Dendritic cell treated with granulocyte-macrophage colony-stimulating factor and Interleukin-4, amounts not matched to agents 40 ng/mL and 50 ng/mL, for 4 days (primary cell): ENCODE measurements at regions not wholly inside any gene's neighbourhood (a gene's known extent, or its start where the extent isn't known, plus 50 kb on each side); places are given as distances from the start of the nearest gene placed in this dataset.

ENCODE experiments used
- H3K27ac Mint-ChIP-seq: one replicate; pipeline ENCODE4 v1.8.0; 2022; ENCODE audit warnings: mild to moderate bottlenecking, mixed read lengths
- H3K27me3 Mint-ChIP-seq: one replicate; pipeline ENCODE4 v1.8.0; 2022; ENCODE audit warnings: mild to moderate bottlenecking, mixed read lengths
- H3K36me3 Mint-ChIP-seq: one replicate; pipeline ENCODE4 v1.8.0; 2022; ENCODE audit warnings: low read depth, mixed read lengths
- H3K4me1 Mint-ChIP-seq: one replicate; pipeline ENCODE4 v1.8.0; 2022; ENCODE audit warnings: low read depth, mixed read lengths
- H3K4me3 Mint-ChIP-seq: one replicate; pipeline ENCODE4 v1.8.0; 2022; ENCODE audit warnings: mild to moderate bottlenecking, moderate library complexity, mixed read lengths
- H3K9me3 Mint-ChIP-seq: one replicate; pipeline ENCODE4 v1.8.0; 2022; ENCODE audit warnings: mixed read lengths
- intact Hi-C: fragments of 100-400 bp; cut with micrococcal nuclease; formaldehyde crosslinking; loops from one replicate; pipeline ENCODE4 v1.15.0; 2022

DNA sequence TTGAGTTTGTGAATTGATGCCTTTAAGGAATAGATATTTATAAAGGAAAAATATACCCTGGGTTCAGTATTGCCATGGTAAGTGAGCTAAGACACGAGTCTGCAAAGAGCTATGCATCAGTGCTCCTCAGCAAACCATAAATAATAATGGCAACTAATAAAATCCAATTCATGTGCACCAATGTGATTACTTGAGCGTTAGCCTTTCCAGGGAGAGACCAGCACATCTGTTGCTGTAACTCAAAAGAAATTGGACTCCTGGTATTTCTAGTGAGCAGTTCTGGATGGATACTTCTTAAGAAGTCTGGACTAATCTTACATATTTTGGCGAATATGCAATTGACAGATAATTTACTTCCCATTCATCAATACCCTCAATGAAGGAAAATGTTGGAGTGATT is 373.3 kb downstream of the ARHGEF28 start:
- H3K9me3 Mint-ChIP-seq: no peaks in the 10 kb centered on the region
- no peaks in the 10 kb centered on the region for H3K4me1 Mint-ChIP-seq
- H3K36me3 Mint-ChIP-seq: no peaks in the 10 kb centered on the region
- peaks cover 11% of the 10 kb centered on the region for H3K27me3 Mint-ChIP-seq
- no peak overlapping the region for H3K4me3 Mint-ChIP-seq
- no peak overlapping the region for H3K27ac Mint-ChIP-seq
- intact Hi-C loops: no loop called here

DNA sequence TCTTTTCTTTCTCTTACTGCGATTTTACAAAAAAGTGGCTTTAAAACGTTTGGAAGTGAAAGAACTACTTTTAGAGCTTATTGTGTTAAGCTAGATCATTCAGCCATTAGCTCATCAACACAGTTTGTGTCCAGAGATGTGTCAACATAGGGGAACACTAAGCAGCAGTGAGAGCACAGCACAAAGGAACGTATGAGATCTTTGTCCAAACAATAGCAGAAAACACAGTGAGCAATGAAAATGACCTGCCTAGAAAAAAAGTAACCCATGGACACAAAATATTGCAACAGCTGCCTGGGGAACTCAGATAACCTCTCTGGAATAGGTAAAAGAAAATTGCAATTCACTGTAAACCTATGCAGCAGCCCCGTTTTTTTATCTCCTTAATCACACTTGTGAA is 372.5 kb downstream of the ARHGEF28 start:
- Mint-ChIP-seq H3K27ac (no peak overlapping the region), H3K9me3 (peaks cover 6% of the 10 kb centered on the region), H3K36me3 (no peaks in the 10 kb centered on the region), H3K4me3 (no peak overlapping the region), H3K4me1 (no peaks in the 10 kb centered on the region), H3K27me3 (peaks cover 13% of the 10 kb centered on the region)
- intact Hi-C loops: no loop called here

DNA sequence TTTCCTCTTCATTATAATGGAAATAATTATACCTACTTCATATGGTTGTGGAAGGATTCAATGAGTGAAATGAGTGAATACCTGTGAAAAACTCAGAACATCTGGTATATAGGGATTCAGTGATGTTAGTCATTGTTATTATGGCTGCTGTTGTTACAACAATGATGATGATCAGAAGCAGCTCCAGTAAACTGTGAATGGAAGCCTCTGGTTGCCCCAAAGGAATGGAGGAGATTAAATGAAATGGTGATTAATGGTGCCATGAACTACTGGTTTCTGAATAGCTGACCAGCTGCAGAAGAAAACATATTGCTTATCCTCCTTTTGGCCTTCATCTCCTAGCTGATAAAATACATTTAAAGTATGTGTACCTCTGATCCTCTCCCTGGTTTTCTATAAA is 372.0 kb downstream of the ARHGEF28 start:
- no peak overlapping the region for H3K4me3 Mint-ChIP-seq
- intact Hi-C loops: no loop called here
- H3K27me3 Mint-ChIP-seq: peaks cover 13% of the 10 kb centered on the region
- H3K36me3 Mint-ChIP-seq: no peaks in the 10 kb centered on the region
- H3K4me1 Mint-ChIP-seq: no peaks in the 10 kb centered on the region
- H3K9me3 Mint-ChIP-seq: peaks cover 9% of the 10 kb centered on the region
- H3K27ac Mint-ChIP-seq: no peak overlapping the region

DNA sequence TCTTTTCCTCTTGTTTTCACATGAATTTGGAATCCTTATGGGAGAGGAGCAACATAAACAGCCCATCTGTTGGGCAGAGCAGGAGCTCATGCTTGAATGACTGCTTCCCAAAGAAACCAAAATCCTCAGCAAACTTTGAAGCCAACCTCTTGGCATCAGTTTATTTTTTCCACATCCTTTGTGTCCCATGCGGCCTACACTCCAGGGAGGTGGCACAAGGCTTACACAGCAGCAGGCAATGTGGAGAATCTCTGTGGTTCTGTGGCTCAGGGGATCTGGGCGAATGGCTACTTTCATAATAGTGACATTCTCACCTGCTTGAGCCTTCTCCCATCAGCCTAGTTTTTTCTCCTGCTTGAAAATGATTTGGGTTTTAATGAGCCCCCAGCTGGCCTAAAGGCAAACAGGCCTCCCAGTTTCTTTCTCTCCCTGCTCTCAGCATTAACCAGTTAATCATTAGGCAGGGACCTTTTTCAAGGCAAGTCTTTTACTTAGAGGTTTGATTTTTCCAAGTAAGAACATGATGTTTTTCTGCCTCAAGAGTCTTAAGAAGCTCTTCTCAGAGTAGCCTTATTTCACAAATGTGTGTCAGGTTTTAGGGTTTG is 370.3 kb downstream of the ARHGEF28 start:
- Mint-ChIP-seq H3K27me3 (peaks cover 15% of the 10 kb centered on the region), H3K9me3 (peaks cover 16% of the 10 kb centered on the region), H3K4me1 (no peaks in the 10 kb centered on the region), H3K36me3 (no peaks in the 10 kb centered on the region), H3K4me3 (no peak overlapping the region), H3K27ac (no peak overlapping the region)
- intact Hi-C loops: no loop called here

DNA sequence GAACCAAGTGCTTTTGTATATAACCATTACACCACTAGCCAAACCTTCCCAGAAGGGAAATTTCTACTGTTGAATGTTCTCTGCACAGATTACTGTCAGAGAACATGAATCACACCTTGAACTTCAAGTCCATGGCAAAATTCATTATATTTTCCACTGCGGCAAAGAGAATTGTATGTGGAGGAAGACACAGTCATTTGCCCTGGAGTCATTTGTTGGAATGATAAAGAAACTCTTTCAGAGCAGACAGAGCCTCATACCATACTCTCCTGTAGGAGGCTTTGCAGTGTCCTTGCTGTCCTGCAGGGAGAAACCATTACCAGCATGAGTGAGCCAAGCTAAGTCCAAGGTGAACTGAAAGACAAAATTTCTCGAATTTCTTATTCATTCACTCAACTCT is 369.0 kb downstream of the ARHGEF28 start:
- Mint-ChIP-seq H3K27ac (no peak overlapping the region), H3K4me1 (no peaks in the 10 kb centered on the region), H3K36me3 (no peaks in the 10 kb centered on the region), H3K9me3 (peaks cover 16% of the 10 kb centered on the region), H3K4me3 (no peak overlapping the region), H3K27me3 (peaks cover 13% of the 10 kb centered on the region)
- intact Hi-C loops: no loop called here
